ENCODE measurements at regions not wholly inside any gene's neighbourhood (a gene's known extent, or its start where the extent isn't known, plus 50 kb on each side); places are given as distances from the start of the nearest gene placed in this dataset.

GRCh38 chr4:85132570-85132969 is 166.1 kb upstream of the WDFY3 start:
- no peak for TF ChIP-seq POLR2A (IDR thresholded peaks at IDR 0.05; ENCODE audit: extremely low read depth, insufficient read length)
- TF ChIP-seq MAX (IDR thresholded peaks at IDR 0.05; ENCODE audit: low read depth, low read length) = no peak
- no peak for TF ChIP-seq CTCF (IDR thresholded peaks at IDR 0.05; ENCODE audit: low read depth, low read length)
- TF ChIP-seq MYC (IDR thresholded peaks at IDR 0.05; ENCODE audit: low read depth, low read length) = no peak
